ENCODE measurements at regions not wholly inside any gene's neighbourhood (a gene's known extent, or its start where the extent isn't known, plus 50 kb on each side); places are given as distances from the start of the nearest gene placed in this dataset.

- H3K9me3 Mint-ChIP-seq (ENCODE audit: insufficient read depth) = peaks cover 3% of the 10 kb centered on the region
- TF ChIP-seq CTCF (IDR thresholded peaks at IDR 0.05) (no peak), EZH2 (IDR thresholded peaks at IDR 0.05; ENCODE audit: borderline replicate concordance, insufficient read depth, low read depth, low read length, poor library complexity, severe bottlenecking) (no peak)
Observed at GRCh38 chr3:89954137-89954536, 846.7 kb downstream of the EPHA3 start.

GRCh38 chr3:89955156-89955555 lies 847.7 kb downstream of the EPHA3 start:
- TF ChIP-seq CTCF (IDR thresholded peaks at IDR 0.05) (no peak), EZH2 (IDR thresholded peaks at IDR 0.05; ENCODE audit: borderline replicate concordance, insufficient read depth, low read depth, low read length, poor library complexity, severe bottlenecking) (no peak)
- Histone ChIP-seq H3K4me3 (ENCODE audit: control extremely low read depth in 1 of 5, extremely low read depth in 1 of 5, insufficient read depth in 1 of 5, low read depth in 2 of 5, low read length in 4 of 5) (no peak overlapping the region), H3K27ac (ENCODE audit: low read length in 2 of 2) (no peak overlapping the region), H3K9me3 (ENCODE audit: control extremely low read depth in 1 of 3, control insufficient read depth in 2 of 3, insufficient read depth in 1 of 3, low read length in 2 of 3) (no peaks in the 10 kb centered on the region), H3K36me3 (replicated peaks in 1 of 2; ENCODE audit: control extremely low read depth in 1 of 2, control insufficient read depth in 1 of 2, extremely low read depth in 1 of 2, insufficient read depth in 2 of 2, low read length in 1 of 2) (no peaks in the 10 kb centered on the region), H3K4me2 (replicated peaks; ENCODE audit: low read depth, low read length, poor library complexity, severe bottlenecking) (no peak overlapping the region), H4K20me1 (ENCODE audit: control insufficient read depth, insufficient read depth, low read length, poor library complexity, severe bottlenecking) (no peaks in the 10 kb centered on the region), H3K27me3 (replicated peaks in 1 of 4; ENCODE audit: control extremely low read depth in 1 of 4, control insufficient read depth in 3 of 4, insufficient read depth in 4 of 4, low read length in 3 of 4) (no peaks in the 10 kb centered on the region), H3K79me2 (ENCODE audit: control insufficient read depth, insufficient read depth, low read length) (no peaks in the 10 kb centered on the region), H2AFZ (ENCODE audit: insufficient read depth, low read depth, low read length, poor library complexity, severe bottlenecking) (no peak overlapping the region), H3K9ac (ENCODE audit: low read length) (no peak overlapping the region), H3K4me1 (ENCODE audit: control insufficient read depth in 2 of 2, insufficient read depth in 2 of 2, low read length in 2 of 2) (no peaks in the 10 kb centered on the region)
- POLR2A ChIA-PET = no interaction called here
- intact Hi-C loops (cut with micrococcal nuclease) = no loop called here
- no peaks in the 10 kb centered on the region for H3K4me1 Mint-ChIP-seq
- H3K4me3 Mint-ChIP-seq = no peak overlapping the region
- no peak for ATAC-seq (ENCODE audit: low read depth)
- H3K27ac Mint-ChIP-seq = no peak overlapping the region
- CTCF ChIA-PET = no interaction called here
- H3K9me3 Mint-ChIP-seq (ENCODE audit: insufficient read depth) = peaks cover 3% of the 10 kb centered on the region
- no peak for DNase-seq
- no peaks in the 10 kb centered on the region for H3K27me3 Mint-ChIP-seq

More at GRCh38 chr3:89954137-89954536, 846.7 kb downstream of the EPHA3 start:
- no peaks in the 10 kb centered on the region for H3K79me2 ChIP-seq (ENCODE audit: control insufficient read depth, insufficient read depth, low read length)
- no peak overlapping the region for H3K27ac ChIP-seq (ENCODE audit: low read length in 2 of 2)
- POLR2A ChIA-PET = no interaction called here
- Mint-ChIP-seq H3K4me3 (no peak overlapping the region), H3K27me3 (no peaks in the 10 kb centered on the region), H3K4me1 (no peaks in the 10 kb centered on the region), H3K27ac (no peak overlapping the region)
- CTCF ChIA-PET = no interaction called here
- no peak overlapping the region for H3K9ac ChIP-seq (ENCODE audit: low read length)
- no peak for ATAC-seq (ENCODE audit: low read depth)
- no peaks in the 10 kb centered on the region for H3K4me1 ChIP-seq (ENCODE audit: control insufficient read depth in 2 of 2, insufficient read depth in 2 of 2, low read length in 2 of 2)
- no peaks in the 10 kb centered on the region for H4K20me1 ChIP-seq (ENCODE audit: control insufficient read depth, insufficient read depth, low read length, poor library complexity, severe bottlenecking)
- H3K27me3 ChIP-seq (replicated peaks in 1 of 4; ENCODE audit: control extremely low read depth in 1 of 4, control insufficient read depth in 3 of 4, insufficient read depth in 4 of 4, low read length in 3 of 4) = no peaks in the 10 kb centered on the region
- no peaks in the 10 kb centered on the region for H3K36me3 ChIP-seq (replicated peaks in 1 of 2; ENCODE audit: control extremely low read depth in 1 of 2, control insufficient read depth in 1 of 2, extremely low read depth in 1 of 2, insufficient read depth in 2 of 2, low read length in 1 of 2)
- no peaks in the 10 kb centered on the region for H3K9me3 ChIP-seq (ENCODE audit: control extremely low read depth in 1 of 3, control insufficient read depth in 2 of 3, insufficient read depth in 1 of 3, low read length in 2 of 3)
- H3K4me3 ChIP-seq (ENCODE audit: control extremely low read depth in 1 of 5, extremely low read depth in 1 of 5, insufficient read depth in 1 of 5, low read depth in 2 of 5, low read length in 4 of 5) = no peak overlapping the region
- H3K4me2 ChIP-seq (replicated peaks; ENCODE audit: low read depth, low read length, poor library complexity, severe bottlenecking) = no peak overlapping the region
- 60% methylated on average over 1 of the region's 3 CpGs for WGBS (ENCODE audit: insufficient coverage)
- DNase-seq = no peak
- H2AFZ ChIP-seq (ENCODE audit: insufficient read depth, low read depth, low read length, poor library complexity, severe bottlenecking) = no peak overlapping the region
- intact Hi-C loops (cut with micrococcal nuclease) = no loop called here
